ENCODE measurements at regions not wholly inside any gene's neighbourhood (a gene's known extent, or its start where the extent isn't known, plus 50 kb on each side); places are given as distances from the start of the nearest gene placed in this dataset.

- Mint-ChIP-seq H3K4me3 (no peak overlapping the region), H3K4me1 (no peaks in the 10 kb centered on the region), H3K27me3 (peaks cover 15% of the 10 kb centered on the region), H3K27ac (no peak overlapping the region), H3K9me3 (no peaks in the 10 kb centered on the region), H3K36me3 (ENCODE audit: low read depth) (no peaks in the 10 kb centered on the region)
- ATAC-seq (replicated peaks), result no peak
Observed at GRCh38 chr11:134761386-134761785, 349.3 kb upstream of the B3GAT1 start.

- no peak for ATAC-seq (replicated peaks)
- H3K27me3 Mint-ChIP-seq, result peaks cover 15% of the 10 kb centered on the region
- no peak overlapping the region for H3K4me3 Mint-ChIP-seq
- no peaks in the 10 kb centered on the region for H3K36me3 Mint-ChIP-seq (ENCODE audit: low read depth)
- no peaks in the 10 kb centered on the region for H3K4me1 Mint-ChIP-seq
- no peak overlapping the region for H3K27ac Mint-ChIP-seq
- no peaks in the 10 kb centered on the region for H3K9me3 Mint-ChIP-seq
Observed at GRCh38 chr11:134760957-134761356, 348.9 kb upstream of the B3GAT1 start.

GRCh38 chr11:134760299-134760698 is 348.3 kb upstream of the B3GAT1 start:
- ATAC-seq (replicated peaks), result no peak
- Mint-ChIP-seq H3K9me3 (no peaks in the 10 kb centered on the region), H3K27ac (no peak overlapping the region), H3K36me3 (ENCODE audit: low read depth) (no peaks in the 10 kb centered on the region), H3K4me1 (no peaks in the 10 kb centered on the region), H3K4me3 (no peak overlapping the region), H3K27me3 (peaks cover 16% of the 10 kb centered on the region)

GRCh38 chr11:134759855-134760254 is 347.8 kb upstream of the B3GAT1 start:
- H3K4me3 Mint-ChIP-seq, result no peak overlapping the region
- H3K36me3 Mint-ChIP-seq (ENCODE audit: low read depth), result no peaks in the 10 kb centered on the region
- no peak for ATAC-seq (replicated peaks)
- H3K4me1 Mint-ChIP-seq, result no peaks in the 10 kb centered on the region
- H3K27ac Mint-ChIP-seq, result no peak overlapping the region
- no peaks in the 10 kb centered on the region for H3K9me3 Mint-ChIP-seq
- H3K27me3 Mint-ChIP-seq, result peaks cover 17% of the 10 kb centered on the region

- Mint-ChIP-seq H3K36me3 (ENCODE audit: low read depth) (no peaks in the 10 kb centered on the region), H3K9me3 (no peaks in the 10 kb centered on the region), H3K27ac (no peak overlapping the region), H3K27me3 (peaks cover 17% of the 10 kb centered on the region), H3K4me1 (no peaks in the 10 kb centered on the region), H3K4me3 (no peak overlapping the region)
- no peak for ATAC-seq (replicated peaks)
Observed at GRCh38 chr11:134759274-134759673, 347.2 kb upstream of the B3GAT1 start.

- no peaks in the 10 kb centered on the region for H3K9me3 Mint-ChIP-seq
- H3K4me3 Mint-ChIP-seq, result no peak overlapping the region
- no peaks in the 10 kb centered on the region for H3K4me1 Mint-ChIP-seq
- H3K36me3 Mint-ChIP-seq (ENCODE audit: low read depth), result no peaks in the 10 kb centered on the region
- peaks cover 17% of the 10 kb centered on the region for H3K27me3 Mint-ChIP-seq
- H3K27ac Mint-ChIP-seq, result no peak overlapping the region
- ATAC-seq (replicated peaks), result no peak
Observed at GRCh38 chr11:134758342-134758931, 346.4 kb upstream of the B3GAT1 start.

- H3K9me3 Mint-ChIP-seq, result no peaks in the 10 kb centered on the region
- H3K4me1 Mint-ChIP-seq, result no peaks in the 10 kb centered on the region
- no peak for ATAC-seq (replicated peaks)
- no peak overlapping the region for H3K4me3 Mint-ChIP-seq
- H3K27me3 Mint-ChIP-seq, result peaks cover 13% of the 10 kb centered on the region
- no peaks in the 10 kb centered on the region for H3K36me3 Mint-ChIP-seq (ENCODE audit: low read depth)
- no peak overlapping the region for H3K27ac Mint-ChIP-seq
Observed at GRCh38 chr11:134757633-134758032, 345.6 kb upstream of the B3GAT1 start.

GRCh38 chr11:134756811-134757540 is 344.9 kb upstream of the B3GAT1 start:
- H3K27ac Mint-ChIP-seq, result no peak overlapping the region
- no peak for ATAC-seq (replicated peaks)
- H3K27me3 Mint-ChIP-seq, result peaks cover 15% of the 10 kb centered on the region
- no peaks in the 10 kb centered on the region for H3K4me1 Mint-ChIP-seq
- no peaks in the 10 kb centered on the region for H3K36me3 Mint-ChIP-seq (ENCODE audit: low read depth)
- H3K4me3 Mint-ChIP-seq, result no peak overlapping the region
- no peaks in the 10 kb centered on the region for H3K9me3 Mint-ChIP-seq

GRCh38 chr11:134755535-134755934 is 343.5 kb upstream of the B3GAT1 start:
- Mint-ChIP-seq H3K27me3 (peaks cover 19% of the 10 kb centered on the region), H3K4me1 (no peaks in the 10 kb centered on the region), H3K9me3 (no peaks in the 10 kb centered on the region), H3K4me3 (no peak overlapping the region), H3K36me3 (ENCODE audit: low read depth) (no peaks in the 10 kb centered on the region), H3K27ac (no peak overlapping the region)
- ATAC-seq (replicated peaks), result no peak

GRCh38 chr11:134754521-134755198 is 342.6 kb upstream of the B3GAT1 start:
- no peaks in the 10 kb centered on the region for H3K9me3 Mint-ChIP-seq
- no peaks in the 10 kb centered on the region for H3K4me1 Mint-ChIP-seq
- H3K4me3 Mint-ChIP-seq, result no peak overlapping the region
- no peak overlapping the region for H3K27ac Mint-ChIP-seq
- no peak for ATAC-seq (replicated peaks)
- peaks cover 19% of the 10 kb centered on the region for H3K27me3 Mint-ChIP-seq
- no peaks in the 10 kb centered on the region for H3K36me3 Mint-ChIP-seq (ENCODE audit: low read depth)

GRCh38 chr11:134753771-134754520 is 341.9 kb upstream of the B3GAT1 start:
- Mint-ChIP-seq H3K27me3 (peaks cover 25% of the 10 kb centered on the region), H3K4me1 (no peaks in the 10 kb centered on the region), H3K4me3 (no peak overlapping the region), H3K9me3 (no peaks in the 10 kb centered on the region), H3K36me3 (ENCODE audit: low read depth) (no peaks in the 10 kb centered on the region), H3K27ac (no peak overlapping the region)
- no peak for ATAC-seq (replicated peaks)

- Mint-ChIP-seq H3K27ac (no peak overlapping the region), H3K27me3 (peaks cover 30% of the 10 kb centered on the region), H3K36me3 (ENCODE audit: low read depth) (no peaks in the 10 kb centered on the region), H3K4me1 (no peaks in the 10 kb centered on the region), H3K4me3 (no peak overlapping the region), H3K9me3 (no peaks in the 10 kb centered on the region)
- no peak for ATAC-seq (replicated peaks)
Observed at GRCh38 chr11:134752964-134753770, 341.1 kb upstream of the B3GAT1 start.

- ATAC-seq (replicated peaks), result no peak
Observed at GRCh38 chr11:134752526-134752925, 340.5 kb upstream of the B3GAT1 start.

GRCh38 chr11:134751766-134752165 is 339.7 kb upstream of the B3GAT1 start:
- no peak for ATAC-seq (replicated peaks)
- Mint-ChIP-seq H3K4me1 (no peaks in the 10 kb centered on the region), H3K27me3 (peaks cover 31% of the 10 kb centered on the region), H3K27ac (no peak overlapping the region), H3K4me3 (no peak overlapping the region), H3K36me3 (ENCODE audit: low read depth) (no peaks in the 10 kb centered on the region), H3K9me3 (no peaks in the 10 kb centered on the region)

More at GRCh38 chr11:134752526-134752925, 340.5 kb upstream of the B3GAT1 start:
- H3K4me3 Mint-ChIP-seq, result no peak overlapping the region
- H3K4me1 Mint-ChIP-seq, result no peaks in the 10 kb centered on the region
- no peak overlapping the region for H3K27ac Mint-ChIP-seq
- no peaks in the 10 kb centered on the region for H3K9me3 Mint-ChIP-seq
- peaks cover 30% of the 10 kb centered on the region for H3K27me3 Mint-ChIP-seq
- H3K36me3 Mint-ChIP-seq (ENCODE audit: low read depth), result no peaks in the 10 kb centered on the region
